ELR (cell line): ENCODE measurements at regions not wholly inside any gene's neighbourhood (a gene's known extent, or its start where the extent isn't known, plus 50 kb on each side); places are given as distances from the start of the nearest gene placed in this dataset.
"Not testable (repeated sequence)": the region's sequence is repeated elsewhere in the genome, so short reads cannot be mapped to it uniquely, and the experiment has no call there.

ENCODE experiments used
- DNase-seq: peaks from one replicate; pipeline ENCODE4 v3.0.0-alpha.2; 2015; ENCODE audit warnings: low read depth

- no peak for DNase-seq
These were observed 193.2 kb downstream of the C1orf94 start for GRCh38 chr1:34369701-34370455.

GRCh38 chr1:34370748-34371147 lies 194.0 kb downstream of the C1orf94 start:
- DNase-seq: no peak

GRCh38 chr1:34371179-34371578 lies 194.5 kb downstream of the C1orf94 start:
- not testable (repeated sequence) for DNase-seq

GRCh38 chr1:34371829-34372532 lies 195.3 kb downstream of the C1orf94 start:
- no peak for DNase-seq

GRCh38 chr1:34372891-34373290 lies 196.2 kb downstream of the C1orf94 start:
- no peak for DNase-seq

GRCh38 chr1:34373912-34374311 lies 197.2 kb downstream of the C1orf94 start:
- DNase-seq: no peak

GRCh38 chr1:34376531-34376930 lies 199.8 kb downstream of the C1orf94 start:
- no peak for DNase-seq

- DNase-seq: peak; percentile 3
These were observed 202.5 kb downstream of the C1orf94 start for GRCh38 chr1:34378968-34379856.

GRCh38 chr1:34379911-34380310 lies 203.2 kb downstream of the C1orf94 start:
- no peak for DNase-seq

- DNase-seq: no peak
These were observed 203.9 kb downstream of the C1orf94 start for GRCh38 chr1:34380526-34381124.

GRCh38 chr1:34389974-34390373 lies 213.3 kb downstream of the C1orf94 start:
- DNase-seq: no peak

- DNase-seq: no peak
These were observed 219.3 kb downstream of the C1orf94 start for GRCh38 chr1:34396042-34396441.

- DNase-seq: no peak
These were observed 221.7 kb downstream of the C1orf94 start for GRCh38 chr1:34398241-34398915.

- DNase-seq: no peak
These were observed 222.2 kb downstream of the C1orf94 start for GRCh38 chr1:34398916-34399275.

GRCh38 chr1:34400675-34401074 lies 224.0 kb downstream of the C1orf94 start:
- DNase-seq: no peak

GRCh38 chr1:34403156-34403555 lies 226.4 kb downstream of the C1orf94 start:
- DNase-seq: no peak

- DNase-seq: no peak
These were observed 228.1 kb downstream of the C1orf94 start for GRCh38 chr1:34404804-34405203.

GRCh38 chr1:34405266-34405959 lies 228.7 kb downstream of the C1orf94 start:
- DNase-seq: no peak

- DNase-seq: no peak
These were observed 229.7 kb downstream of the C1orf94 start for GRCh38 chr1:34406377-34406776.

GRCh38 chr1:34406833-34407539 lies 230.3 kb downstream of the C1orf94 start:
- no peak for DNase-seq
